T-helper 1 cell treated with Interleukin-12 subunit alpha and Interleukin-12 subunit beta and Interleukin-4 antibody, amounts not matched to agents 30 ng/mL and 1 ng/mL, for 36 hours (primary cell): ENCODE measurements at regions not wholly inside any gene's neighbourhood (a gene's known extent, or its start where the extent isn't known, plus 50 kb on each side); places are given as distances from the start of the nearest gene placed in this dataset.

ENCODE experiments used
- intact Hi-C: fragments of 100-400 bp; cut with micrococcal nuclease; formaldehyde crosslinking; loops from one replicate; pipeline ENCODE4 v1.15.1; 2024

GRCh38 chr4:11342401-11342800 is 86.3 kb downstream of the HS3ST1 start:
- intact Hi-C loops = no loop called here

- intact Hi-C loops = no loop called here
Observed at GRCh38 chr4:11341337-11342043, 87.2 kb downstream of the HS3ST1 start.

GRCh38 chr4:11338956-11339782 is 89.5 kb downstream of the HS3ST1 start:
- intact Hi-C loops = no loop called here

- intact Hi-C loops = no loop called here
Observed at GRCh38 chr4:11337287-11337686, 91.4 kb downstream of the HS3ST1 start.

GRCh38 chr4:11336435-11336834 is 92.3 kb downstream of the HS3ST1 start:
- intact Hi-C loops = no loop called here

GRCh38 chr4:11334887-11335286 is 93.8 kb downstream of the HS3ST1 start:
- intact Hi-C loops = no loop called here

- intact Hi-C loops = no loop called here
Observed at GRCh38 chr4:11328401-11328800, 100.3 kb downstream of the HS3ST1 start.

- intact Hi-C loops = no loop called here
Observed at GRCh38 chr4:11326021-11326420, 102.7 kb downstream of the HS3ST1 start.

GRCh38 chr4:11323771-11324170 is 104.9 kb downstream of the HS3ST1 start:
- intact Hi-C loops = no loop called here

- intact Hi-C loops = no loop called here
Observed at GRCh38 chr4:11313157-11313943, 115.3 kb downstream of the HS3ST1 start.

- intact Hi-C loops = no loop called here
Observed at GRCh38 chr4:11312389-11312788, 116.3 kb downstream of the HS3ST1 start.

- intact Hi-C loops = no loop called here
Observed at GRCh38 chr4:11301075-11301660, 127.5 kb downstream of the HS3ST1 start.

- intact Hi-C loops = no loop called here
Observed at GRCh38 chr4:11299836-11300235, 128.9 kb downstream of the HS3ST1 start.

- intact Hi-C loops = no loop called here
Observed at GRCh38 chr4:11299016-11299415, 129.7 kb downstream of the HS3ST1 start.

GRCh38 chr4:11298451-11298850 is 130.2 kb downstream of the HS3ST1 start:
- intact Hi-C loops = no loop called here

GRCh38 chr4:11297627-11298026 is 131.1 kb downstream of the HS3ST1 start:
- intact Hi-C loops = no loop called here

- intact Hi-C loops = no loop called here
Observed at GRCh38 chr4:11297201-11297600, 131.5 kb downstream of the HS3ST1 start.

GRCh38 chr4:11293866-11294265 is 134.8 kb downstream of the HS3ST1 start:
- intact Hi-C loops = no loop called here

- intact Hi-C loops = no loop called here
Observed at GRCh38 chr4:11287055-11287454, 141.6 kb downstream of the HS3ST1 start.

- intact Hi-C loops = no loop called here
Observed at GRCh38 chr4:11286533-11286932, 142.2 kb downstream of the HS3ST1 start.

GRCh38 chr4:11281720-11282119 is 147.0 kb downstream of the HS3ST1 start:
- intact Hi-C loops = no loop called here

GRCh38 chr4:11271263-11271662 is 157.4 kb downstream of the HS3ST1 start:
- intact Hi-C loops = no loop called here
